CD14-positive monocyte (primary cell): ENCODE measurements at regions not wholly inside any gene's neighbourhood (a gene's known extent, or its start where the extent isn't known, plus 50 kb on each side); places are given as distances from the start of the nearest gene placed in this dataset.

Experiments used
- DNase-seq, 3 donors: peaks; one replicate each; pipeline ENCODE4 v3.0.0-alpha.2; 2011 to 2022
- H2AFZ ChIP-seq: 2 replicates; pipeline ENCODE4 v1.6.0; 2012; ENCODE audit warnings: mild to moderate bottlenecking, low read depth, low read length, inconsistent platforms; ENCODE audit not compliant: insufficient read depth, poor library complexity, severe bottlenecking
- H3K27ac ChIP-seq, 2 donors: 1 replicate in 1 of 2; 2 replicates in 1 of 2; pipeline ENCODE4 v1.5.1; 2012 to 2013; ENCODE audit warnings: low read length in 2 of 2, control low read depth in 1 of 2, inconsistent platforms in 1 of 2, low read depth in 1 of 2, mild to moderate bottlenecking in 1 of 2
- H3K27me3 ChIP-seq, 2 donors: one replicate each; pipeline versions ENCODE4 v1.6.0 to v1.6.1; 2011 to 2013; ENCODE audit warnings: low read length in 2 of 2; ENCODE audit not compliant: control insufficient read depth in 2 of 2, insufficient read depth in 2 of 2
- H3K36me3 ChIP-seq, 2 donors: replicated peaks in 1 of 2; 1 replicate in 1 of 2; 2 replicates in 1 of 2; pipeline versions ENCODE4 v1.5.1 to v1.6.1; 2012 to 2013; ENCODE audit warnings: low read length in 2 of 2, control low read depth in 1 of 2, inconsistent platforms in 1 of 2, mild to moderate bottlenecking in 1 of 2; ENCODE audit not compliant: insufficient read depth in 2 of 2, control insufficient read depth in 1 of 2
- H3K4me1 ChIP-seq, 2 donors: 1 replicate in 1 of 2; 2 replicates in 1 of 2; pipeline versions ENCODE4 v1.5.1 to v1.6.1; 2012 to 2013; ENCODE audit warnings: low read length in 2 of 2, control low read depth in 1 of 2, inconsistent platforms in 1 of 2, mild to moderate bottlenecking in 1 of 2, moderate library complexity in 1 of 2; ENCODE audit not compliant: insufficient read depth in 2 of 2, control insufficient read depth in 1 of 2
- H3K4me2 ChIP-seq: replicated peaks from 2 replicates; pipeline ENCODE3; 2012; ENCODE audit warnings: low read length, moderate library complexity, mild to moderate bottlenecking; ENCODE audit not compliant: poor library complexity, severe bottlenecking; ENCODE audit errors: extremely low read depth
- H3K4me3 ChIP-seq, 3 experiments: fragments of 200-600 bp in 1 of 3; sonication (generic) in 1 of 3; replicated peaks in 1 of 3; 1 replicate in 2 of 3; 2 replicates in 1 of 3; pipeline ENCODE4 v1.5.1; 2011 to 2013; ENCODE audit warnings: low read length in 3 of 3, mild to moderate bottlenecking in 3 of 3, control low read depth in 2 of 3, low read depth in 2 of 3, inconsistent platforms in 1 of 3, moderate library complexity in 1 of 3
- H3K79me2 ChIP-seq: 2 replicates; pipeline ENCODE4 v1.6.0; 2012; ENCODE audit warnings: mild to moderate bottlenecking, control low read depth, inconsistent platforms, low read length, moderate library complexity; ENCODE audit not compliant: insufficient read depth
- H3K9ac ChIP-seq: 2 replicates; pipeline ENCODE4 v1.6.0; 2017; ENCODE audit warnings: low read length, mild to moderate bottlenecking; ENCODE audit not compliant: insufficient read depth, poor library complexity, severe bottlenecking
- H3K9me3 ChIP-seq, 2 donors: replicated peaks in 1 of 2; 1 replicate in 1 of 2; 2 replicates in 1 of 2; pipeline versions ENCODE4 v1.5.1 to v1.6.1; 2012 to 2013; ENCODE audit warnings: low read length in 2 of 2, control low read depth in 1 of 2; ENCODE audit not compliant: control insufficient read depth in 1 of 2, insufficient read depth in 1 of 2
- H4K20me1 ChIP-seq: 2 replicates; pipeline ENCODE4 v1.6.0; 2012; ENCODE audit warnings: mild to moderate bottlenecking, low read length, control low read depth, moderate library complexity; ENCODE audit not compliant: insufficient read depth
- H3K27ac Mint-ChIP-seq, 7 donors: one replicate each; pipeline ENCODE4 v1.8.0; 2020; ENCODE audit warnings: mild to moderate bottlenecking in 7 of 7, mixed read lengths in 7 of 7, moderate library complexity in 6 of 7, inconsistent platforms in 2 of 7
- H3K27me3 Mint-ChIP-seq, 3 donors: one replicate each; pipeline ENCODE4 v1.8.0; 2021 to 2022; ENCODE audit warnings: low read depth in 3 of 3, mild to moderate bottlenecking in 3 of 3, mixed read lengths in 3 of 3, moderate library complexity in 3 of 3, inconsistent platforms in 1 of 3
- H3K36me3 Mint-ChIP-seq, 2 donors: one replicate each; pipeline ENCODE4 v1.8.0; 2020; ENCODE audit warnings: mixed read lengths in 2 of 2, inconsistent platforms in 1 of 2, mild to moderate bottlenecking in 1 of 2
- H3K4me1 Mint-ChIP-seq: one replicate; pipeline ENCODE4 v1.8.0; 2020; ENCODE audit warnings: mild to moderate bottlenecking, mixed read lengths
- H3K4me3 Mint-ChIP-seq, 2 donors: one replicate each; pipeline ENCODE4 v1.8.0; 2020; ENCODE audit warnings: mild to moderate bottlenecking in 2 of 2, mixed read lengths in 2 of 2, moderate library complexity in 1 of 2
- H3K9me3 Mint-ChIP-seq, 7 donors: one replicate each; pipeline ENCODE4 v1.8.0; 2020 to 2022; ENCODE audit warnings: mixed read lengths in 7 of 7, mild to moderate bottlenecking in 6 of 7, moderate library complexity in 6 of 7, inconsistent platforms in 2 of 7
- WGBS: methylation state at CpG from one replicate; pipeline ENCODE4 v1.1.5; 2013; ENCODE audit warnings: missing lambda C conversion rate; ENCODE audit not compliant: insufficient coverage; 5-methylcytosine and 5-hydroxymethylcytosine counted together
- intact Hi-C, 2 donors: fragments of 100-400 bp; cut with micrococcal nuclease; formaldehyde crosslinking; loops; one replicate each; pipeline versions ENCODE4 v1.15.0 to v1.15.1; 2023
- TF ChIP-seq, protein P1 (sequence below): fragments of 200-600 bp; IDR thresholded peaks from one replicate; pipeline ENCODE4 v1.8.0; 2022; ENCODE audit warnings: antibody characterized with exemption, mild to moderate bottlenecking

DNA sequence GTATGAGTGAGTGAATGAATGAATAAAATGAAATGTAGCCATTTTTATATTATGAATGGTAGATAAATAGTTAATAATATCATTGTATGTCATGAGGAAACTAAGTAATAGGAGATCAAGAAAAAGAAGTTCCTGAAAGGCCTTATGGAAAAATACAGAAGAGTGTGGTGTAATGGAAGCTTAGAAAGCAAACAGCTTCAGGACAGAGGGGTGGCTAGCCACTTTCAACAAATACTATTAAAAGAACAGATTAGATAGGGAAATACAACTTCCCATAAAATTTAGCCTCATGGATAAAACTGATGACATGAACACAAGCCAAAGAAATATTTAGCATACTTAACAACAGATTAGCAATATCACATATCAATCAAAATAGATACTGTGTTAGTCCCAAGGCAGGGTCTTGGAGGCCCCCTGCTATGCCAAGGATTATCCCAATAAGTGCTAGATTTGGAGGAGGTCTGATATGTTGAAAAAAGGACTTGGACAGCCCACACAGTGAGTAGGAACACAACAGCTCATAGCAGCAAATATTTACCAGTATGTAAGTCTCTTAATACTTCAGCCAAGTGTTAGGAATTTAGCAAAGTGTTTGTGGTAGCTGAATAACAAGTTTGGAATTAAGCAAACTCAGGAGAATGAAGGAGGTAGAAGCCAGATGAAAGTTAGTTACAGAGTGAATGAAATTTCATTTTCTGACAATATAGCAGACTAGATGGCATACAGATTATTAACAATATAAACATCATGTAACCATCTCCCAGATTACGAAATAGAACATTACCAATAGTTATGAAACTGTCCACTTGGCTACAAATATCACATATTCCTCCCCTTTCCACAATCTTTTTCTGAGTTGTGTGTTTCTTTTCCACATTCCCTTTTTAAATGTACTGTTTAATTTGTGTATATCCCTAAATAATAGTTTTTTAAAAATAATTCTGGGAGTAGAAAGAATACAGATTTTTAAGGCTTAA, 1632.0 kb downstream of the PCDH9 start:
- no peak overlapping the region for H2AFZ ChIP-seq
- H3K27me3 ChIP-seq: no peaks in the 10 kb centered on the region
- H3K79me2 ChIP-seq: no peaks in the 10 kb centered on the region
- no peaks in the 10 kb centered on the region for H3K9me3 ChIP-seq
- Mint-ChIP-seq H3K27me3 (no peaks in the 10 kb centered on the region), H3K4me1 (no peaks in the 10 kb centered on the region), H3K9me3 (peaks cover 0 to 2% (median 0%) of the 10 kb centered on the region in 7 donors), H3K36me3 (no peaks in the 10 kb centered on the region), H3K27ac (no peak overlapping the region), H3K4me3 (no peak overlapping the region)
- H3K27ac ChIP-seq: no peak overlapping the region
- DNase-seq: no peak
- no peak overlapping the region for H3K9ac ChIP-seq
- H3K4me3 ChIP-seq: no peak overlapping the region
- no peak overlapping the region for H3K4me2 ChIP-seq
- TF ChIP-seq, protein P1, sequence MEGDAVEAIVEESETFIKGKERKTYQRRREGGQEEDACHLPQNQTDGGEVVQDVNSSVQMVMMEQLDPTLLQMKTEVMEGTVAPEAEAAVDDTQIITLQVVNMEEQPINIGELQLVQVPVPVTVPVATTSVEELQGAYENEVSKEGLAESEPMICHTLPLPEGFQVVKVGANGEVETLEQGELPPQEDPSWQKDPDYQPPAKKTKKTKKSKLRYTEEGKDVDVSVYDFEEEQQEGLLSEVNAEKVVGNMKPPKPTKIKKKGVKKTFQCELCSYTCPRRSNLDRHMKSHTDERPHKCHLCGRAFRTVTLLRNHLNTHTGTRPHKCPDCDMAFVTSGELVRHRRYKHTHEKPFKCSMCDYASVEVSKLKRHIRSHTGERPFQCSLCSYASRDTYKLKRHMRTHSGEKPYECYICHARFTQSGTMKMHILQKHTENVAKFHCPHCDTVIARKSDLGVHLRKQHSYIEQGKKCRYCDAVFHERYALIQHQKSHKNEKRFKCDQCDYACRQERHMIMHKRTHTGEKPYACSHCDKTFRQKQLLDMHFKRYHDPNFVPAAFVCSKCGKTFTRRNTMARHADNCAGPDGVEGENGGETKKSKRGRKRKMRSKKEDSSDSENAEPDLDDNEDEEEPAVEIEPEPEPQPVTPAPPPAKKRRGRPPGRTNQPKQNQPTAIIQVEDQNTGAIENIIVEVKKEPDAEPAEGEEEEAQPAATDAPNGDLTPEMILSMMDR: no peak
- no CpG with 5 or more reads among the region's 1 CpG for WGBS
- no peaks in the 10 kb centered on the region for H4K20me1 ChIP-seq
- no peaks in the 10 kb centered on the region for H3K4me1 ChIP-seq
- no peaks in the 10 kb centered on the region for H3K36me3 ChIP-seq
- intact Hi-C loops: no loop called here

DNA sequence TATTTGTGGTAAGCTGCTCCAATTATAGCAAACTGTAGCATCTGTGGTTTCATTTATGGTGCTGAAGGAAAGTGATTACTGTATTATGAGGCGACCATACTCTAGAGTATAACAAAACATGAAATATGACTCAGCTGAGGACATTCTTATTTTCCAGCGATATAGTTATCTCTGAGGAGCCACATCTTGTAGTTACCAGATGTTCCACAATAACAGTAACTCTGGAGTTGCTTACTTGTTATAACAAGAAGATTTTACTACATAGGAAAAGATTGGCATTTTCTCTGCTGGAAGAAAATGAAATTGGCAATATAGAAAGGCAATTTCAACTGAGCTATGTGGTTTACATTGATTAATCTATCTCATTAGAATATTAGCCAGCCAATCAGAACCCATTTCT, 1634.2 kb downstream of the PCDH9 start:
- Histone ChIP-seq H3K9ac (no peak overlapping the region), H3K36me3 (no peaks in the 10 kb centered on the region), H3K9me3 (no peaks in the 10 kb centered on the region), H3K4me3 (no peak overlapping the region), H4K20me1 (no peaks in the 10 kb centered on the region), H3K27me3 (no peaks in the 10 kb centered on the region), H3K4me2 (no peak overlapping the region), H3K79me2 (no peaks in the 10 kb centered on the region), H3K27ac (no peak overlapping the region), H2AFZ (no peak overlapping the region), H3K4me1 (no peaks in the 10 kb centered on the region)
- peaks cover 0 to 2% (median 0%) of the 10 kb centered on the region in 7 donors for H3K9me3 Mint-ChIP-seq
- TF ChIP-seq, protein P1: no peak
- DNase-seq: no peak
- H3K36me3 Mint-ChIP-seq: no peaks in the 10 kb centered on the region
- no CpG with 5 or more reads among the region's 2 CpGs for WGBS
- intact Hi-C loops: no loop called here
- no peaks in the 10 kb centered on the region for H3K27me3 Mint-ChIP-seq
- no peaks in the 10 kb centered on the region for H3K4me1 Mint-ChIP-seq
- H3K4me3 Mint-ChIP-seq: no peak overlapping the region
- H3K27ac Mint-ChIP-seq: no peak overlapping the region
